Prostate gland (tissue), 2 donors: ENCODE measurements at regions not wholly inside any gene's neighbourhood (a gene's known extent, or its start where the extent isn't known, plus 50 kb on each side); places are given as distances from the start of the nearest gene placed in this dataset.
"Not testable (repeated sequence)": the region's sequence is repeated elsewhere in the genome, so short reads cannot be mapped to it uniquely, and the experiment has no call there.

Experiments used
- DNase-seq: peaks from one replicate; pipeline ENCODE4 v3.0.0-alpha.2; 2019; ENCODE audit warnings: low spot score
- H3K27ac ChIP-seq, 2 donors: fragments of 200-600 bp; sonication (generic); 2 replicates each; pipeline ENCODE4 v1.5.1; 2017 to 2019
- H3K27me3 ChIP-seq: fragments of 200-600 bp; sonication (generic); replicated peaks from 2 replicates; pipeline ENCODE4 v1.5.1; 2019; ENCODE audit not compliant: insufficient read depth
- H3K36me3 ChIP-seq, 2 donors: fragments of 200-600 bp; sonication (generic); 1 replicate in 1 of 2; 2 replicates in 1 of 2; pipeline versions ENCODE4 v1.5.1 to v1.8.1; 2017 to 2019
- H3K4me1 ChIP-seq: fragments of 200-600 bp; sonication (generic); replicated peaks from 2 replicates; pipeline ENCODE4 v1.5.1; 2019
- H3K4me3 ChIP-seq, 2 donors: fragments of 200-600 bp; sonication (generic); 2 replicates each; pipeline ENCODE4 v1.5.1; 2017 to 2019
- H3K9me3 ChIP-seq: fragments of 200-600 bp; sonication (generic); 2 replicates; pipeline ENCODE4 v1.5.1; 2017
- CTCF ChIP-seq, 4 experiments: fragments of 200-600 bp in 2 of 4; fragments of 450-650 bp in 2 of 4; sonication (generic) in 2 of 4; IDR thresholded peaks; 1 replicate in 3 of 4; 2 replicates in 1 of 4; pipeline ENCODE4 v1.5.1; 2016 to 2019; ENCODE audit warnings: antibody characterized with exemption in 4 of 4, mild to moderate bottlenecking in 2 of 4, moderate library complexity in 2 of 4
- POLR2A ChIP-seq: fragments of 450-650 bp; IDR thresholded peaks from one replicate; pipeline ENCODE4 v1.6.1; 2016; ENCODE audit warnings: antibody characterized with exemption, mild to moderate bottlenecking
- POLR2AphosphoS5 ChIP-seq: sonication (generic); formaldehyde crosslinking; IDR thresholded peaks from one replicate; pipeline ENCODE4 v1.6.1; 2017; ENCODE audit warnings: antibody characterized with exemption
- WGBS: methylation state at CpG from one replicate; pipeline ENCODE4 v1.1.5; 2018; 5-methylcytosine and 5-hydroxymethylcytosine counted together
- intact Hi-C: fragments of 100-400 bp; cut with DNase I; formaldehyde crosslinking; loops from one replicate; pipeline ENCODE4 v1.14.2; 2022

GRCh38 chr11:79507706-79508105, 66.9 kb upstream of the TENM4 start:
- intact Hi-C loops = no loop called here
- H3K27ac ChIP-seq = no peak overlapping the region
- no peak for TF ChIP-seq CTCF (IDR thresholded peaks at IDR 0.05)
- TF ChIP-seq POLR2AphosphoS5 = no peak
- no peak for TF ChIP-seq POLR2A
- no peak overlapping the region for H3K4me3 ChIP-seq
- H3K4me1 ChIP-seq = no peaks in the 10 kb centered on the region
- DNase-seq = peak; percentile 11
- no peaks in the 10 kb centered on the region for H3K27me3 ChIP-seq
- H3K36me3 ChIP-seq = no peaks in the 10 kb centered on the region
- WGBS = 30% methylated on average over 7 of the region's 7 CpGs
- no peaks in the 10 kb centered on the region for H3K9me3 ChIP-seq

- WGBS = 71% methylated on average over 11 of the region's 11 CpGs
- intact Hi-C loops = no loop called here
- Histone ChIP-seq H3K27ac (no peak overlapping the region), H3K4me3 (no peak overlapping the region), H3K9me3 (no peaks in the 10 kb centered on the region), H3K27me3 (no peaks in the 10 kb centered on the region), H3K4me1 (no peaks in the 10 kb centered on the region), H3K36me3 (no peaks in the 10 kb centered on the region)
- TF ChIP-seq POLR2A (no peak), CTCF (IDR thresholded peaks at IDR 0.05) (no peak), POLR2AphosphoS5 (no peak)
- no peak for DNase-seq
Measured at GRCh38 chr11:79506734-79507344, 66.0 kb upstream of the TENM4 start.

- no peak for DNase-seq
- no peaks in the 10 kb centered on the region for H3K4me1 ChIP-seq
- no peak for TF ChIP-seq POLR2AphosphoS5
- no peak for TF ChIP-seq CTCF (IDR thresholded peaks at IDR 0.05)
- no peak for TF ChIP-seq POLR2A
- no peak overlapping the region for H3K27ac ChIP-seq
- H3K4me3 ChIP-seq = no peak overlapping the region
- 83% methylated on average over 3 of the region's 3 CpGs for WGBS
- no peaks in the 10 kb centered on the region for H3K27me3 ChIP-seq
- intact Hi-C loops = no loop called here
- H3K9me3 ChIP-seq = no peaks in the 10 kb centered on the region
- H3K36me3 ChIP-seq = no peaks in the 10 kb centered on the region
Measured at GRCh38 chr11:79506124-79506523, 65.3 kb upstream of the TENM4 start.

- no peaks in the 10 kb centered on the region for H3K27me3 ChIP-seq
- H3K4me3 ChIP-seq = no peak overlapping the region
- no peak overlapping the region for H3K27ac ChIP-seq
- no peak for TF ChIP-seq POLR2AphosphoS5
- TF ChIP-seq CTCF (IDR thresholded peaks at IDR 0.05) = no peak
- TF ChIP-seq POLR2A = no peak
- intact Hi-C loops = no loop called here
- 51% methylated on average over 6 of the region's 6 CpGs for WGBS
- H3K9me3 ChIP-seq = no peaks in the 10 kb centered on the region
- DNase-seq = no peak
- no peaks in the 10 kb centered on the region for H3K4me1 ChIP-seq
- no peaks in the 10 kb centered on the region for H3K36me3 ChIP-seq
Measured at GRCh38 chr11:79503028-79503427, 62.2 kb upstream of the TENM4 start.

GRCh38 chr11:79501707-79502106, 60.9 kb upstream of the TENM4 start:
- Histone ChIP-seq H3K36me3 (no peaks in the 10 kb centered on the region), H3K4me1 (no peaks in the 10 kb centered on the region), H3K9me3 (no peaks in the 10 kb centered on the region), H3K27me3 (no peaks in the 10 kb centered on the region), H3K27ac (no peak overlapping the region), H3K4me3 (no peak overlapping the region)
- intact Hi-C loops = no loop called here
- DNase-seq = no peak
- WGBS = 93% methylated on average over 4 of the region's 4 CpGs
- TF ChIP-seq POLR2AphosphoS5 = no peak
- TF ChIP-seq CTCF (IDR thresholded peaks at IDR 0.05) = no peak
- no peak for TF ChIP-seq POLR2A

- WGBS = 92% methylated on average over 25 of the region's 30 CpGs
- H3K4me3 ChIP-seq, H3K27ac ChIP-seq, H3K9me3 ChIP-seq, H3K27me3 ChIP-seq, H3K4me1 ChIP-seq, intact Hi-C loops, H3K36me3 ChIP-seq, DNase-seq: not testable (repeated sequence)
Measured at GRCh38 chr11:79499929-79500328, 59.1 kb upstream of the TENM4 start.
